Gastroesophageal sphincter (tissue), 3 donors: ENCODE measurements at regions not wholly inside any gene's neighbourhood (a gene's known extent, or its start where the extent isn't known, plus 50 kb on each side); places are given as distances from the start of the nearest gene placed in this dataset.

Experiments used
- CTCF ChIP-seq, 4 experiments: fragments of 200-600 bp in 2 of 4; fragments of 450-650 bp in 2 of 4; sonication (generic) in 1 of 4; IDR thresholded peaks; one replicate each; pipeline ENCODE4 v1.5.1; 2017 to 2019; ENCODE audit warnings: antibody characterized with exemption in 4 of 4, mild to moderate bottlenecking in 2 of 4, moderate library complexity in 2 of 4
- EP300 ChIP-seq: sonication (generic); formaldehyde crosslinking; IDR thresholded peaks from one replicate; pipeline ENCODE4 v1.6.1; 2017; ENCODE audit warnings: antibody characterized with exemption, mild to moderate bottlenecking
- POLR2A ChIP-seq, 2 donors: fragments of 450-650 bp; IDR thresholded peaks; one replicate each; pipeline ENCODE4 v1.6.1; 2017; ENCODE audit warnings: antibody characterized with exemption in 2 of 2, mild to moderate bottlenecking in 2 of 2, moderate library complexity in 1 of 2
- POLR2AphosphoS5 ChIP-seq: sonication (generic); formaldehyde crosslinking; IDR thresholded peaks from one replicate; pipeline ENCODE4 v1.6.1; 2017; ENCODE audit warnings: antibody characterized with exemption

GRCh38 chr1:76723949-76724348 is 143.3 kb upstream of the ST6GALNAC5 start:
- TF ChIP-seq POLR2AphosphoS5 (no peak), CTCF (IDR thresholded peaks at IDR 0.05) (no peak), POLR2A (IDR thresholded peaks at IDR 0.05) (no peak), EP300 (no peak)
